ENCODE measurements at regions not wholly inside any gene's neighbourhood (a gene's known extent, or its start where the extent isn't known, plus 50 kb on each side); places are given as distances from the start of the nearest gene placed in this dataset.
"Not testable (repeated sequence)": the region's sequence is repeated elsewhere in the genome, so short reads cannot be mapped to it uniquely, and the experiment has no call there.

DNA sequence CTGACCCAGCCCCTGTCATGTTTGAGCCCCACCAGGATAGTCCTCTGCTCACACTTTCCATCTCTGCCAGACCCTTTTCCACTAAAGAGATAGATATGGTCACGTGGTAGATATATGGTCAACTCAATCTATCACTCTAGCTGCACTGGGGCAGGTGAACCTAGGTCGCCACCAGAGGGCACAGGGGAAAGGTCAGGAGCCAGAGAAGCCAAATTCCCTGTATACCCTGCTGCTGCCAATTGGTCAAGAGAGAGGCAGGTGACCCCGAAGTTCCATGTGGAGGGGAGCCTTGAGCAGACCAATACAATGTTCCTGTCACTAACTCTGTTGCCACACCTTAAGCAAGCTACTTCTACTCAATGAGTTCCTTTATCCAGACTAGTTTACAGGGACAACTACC lies 101.1 kb upstream of the GALNT18 start:
- Histone ChIP-seq H3K27ac (no peak overlapping the region), H3K36me3 (no peaks in the 10 kb centered on the region), H3K27me3 (ENCODE audit: insufficient read depth, low read depth, severe bottlenecking) (no peaks in the 10 kb centered on the region), H3K4me3 (ENCODE audit: low read depth, low read length) (no peak overlapping the region), H3K9me3 (ENCODE audit: severe bottlenecking) (no peaks in the 10 kb centered on the region)
- no peak for DNase-seq
- TF ChIP-seq CTCF (IDR thresholded peaks at IDR 0.05; ENCODE audit: low read depth, low read length) = no peak

DNA sequence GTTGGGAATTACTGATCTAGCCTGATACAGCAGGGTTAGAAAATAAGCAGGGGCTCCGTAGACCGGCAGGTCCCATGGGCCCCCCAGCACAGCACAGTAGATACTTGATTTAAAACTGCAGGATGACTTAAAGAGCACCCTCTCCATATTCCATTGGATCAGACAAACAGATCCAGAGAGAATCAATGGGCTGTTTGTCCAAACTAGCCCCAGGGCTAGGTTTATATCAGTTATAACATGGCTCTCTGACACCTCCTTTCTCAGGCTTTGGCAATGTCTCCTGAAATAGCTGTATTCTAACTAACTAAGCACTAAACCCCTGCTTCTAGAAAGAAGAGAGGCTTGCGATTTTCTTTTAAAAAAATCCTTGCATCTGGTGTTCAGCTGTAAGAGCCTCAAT lies 100.4 kb upstream of the GALNT18 start:
- no peak overlapping the region for H3K27ac ChIP-seq
- no peaks in the 10 kb centered on the region for H3K27me3 ChIP-seq (ENCODE audit: insufficient read depth, low read depth, severe bottlenecking)
- no peaks in the 10 kb centered on the region for H3K36me3 ChIP-seq
- DNase-seq = no peak
- H3K9me3 ChIP-seq (ENCODE audit: severe bottlenecking) = peaks cover 4% of the 10 kb centered on the region
- H3K4me3 ChIP-seq (ENCODE audit: low read depth, low read length) = no peak overlapping the region
- TF ChIP-seq CTCF (IDR thresholded peaks at IDR 0.05; ENCODE audit: low read depth, low read length) = no peak

- Histone ChIP-seq H3K27me3 (ENCODE audit: insufficient read depth, low read depth, severe bottlenecking) (no peaks in the 10 kb centered on the region), H3K36me3 (no peaks in the 10 kb centered on the region), H3K4me3 (ENCODE audit: low read depth, low read length) (no peak overlapping the region), H3K9me3 (ENCODE audit: severe bottlenecking) (peaks cover 10% of the 10 kb centered on the region), H3K27ac (no peak overlapping the region)
- no peak for TF ChIP-seq CTCF (IDR thresholded peaks at IDR 0.05; ENCODE audit: low read depth, low read length)
- DNase-seq = no peak
Measured at GRCh38 chr11:11718511-11718910, 96.7 kb upstream of the GALNT18 start.

- Histone ChIP-seq H3K27ac (no peak overlapping the region), H3K9me3 (ENCODE audit: severe bottlenecking) (peaks cover 10% of the 10 kb centered on the region)
- no peak for TF ChIP-seq CTCF (IDR thresholded peaks at IDR 0.05; ENCODE audit: low read depth, low read length)
Measured at GRCh38 chr11:11717064-11717725, 95.4 kb upstream of the GALNT18 start.

DNA sequence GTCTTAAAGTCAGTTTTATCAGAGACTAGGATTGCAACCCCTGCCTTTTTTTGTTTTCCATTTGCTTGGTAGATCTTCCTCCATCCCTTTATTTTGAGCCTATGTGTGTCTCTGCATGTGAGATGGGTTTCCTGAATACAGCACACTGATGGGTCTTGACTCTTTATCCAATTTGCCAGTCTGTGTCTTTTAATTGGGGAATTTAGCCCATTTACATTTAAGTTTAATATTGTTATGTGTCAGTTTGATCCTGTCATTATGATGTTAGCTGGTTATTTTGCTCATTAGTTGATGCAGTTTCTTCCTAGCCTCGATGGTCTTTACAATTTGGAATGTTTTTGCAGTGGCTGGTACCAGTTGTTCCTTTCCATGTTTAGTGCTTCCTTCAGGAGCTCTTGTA lies 93.3 kb upstream of the GALNT18 start:
- not testable (repeated sequence) for DNase-seq; H3K4me3 ChIP-seq (ENCODE audit: low read depth, low read length); H3K9me3 ChIP-seq (ENCODE audit: severe bottlenecking); H3K27me3 ChIP-seq (ENCODE audit: insufficient read depth, low read depth, severe bottlenecking); H3K27ac ChIP-seq; H3K36me3 ChIP-seq

More at GRCh38 chr11:11717064-11717725, 95.4 kb upstream of the GALNT18 start:
- Histone ChIP-seq H3K4me3 (ENCODE audit: low read depth, low read length) (no peak overlapping the region), H3K36me3 (no peaks in the 10 kb centered on the region), H3K27me3 (ENCODE audit: insufficient read depth, low read depth, severe bottlenecking) (no peaks in the 10 kb centered on the region)
- DNase-seq = no peak

- H3K27me3 ChIP-seq (ENCODE audit: insufficient read depth, low read depth, severe bottlenecking) = no peaks in the 10 kb centered on the region
- no peaks in the 10 kb centered on the region for H3K36me3 ChIP-seq
- DNase-seq = peak; percentile 22
- H3K9me3 ChIP-seq (ENCODE audit: severe bottlenecking) = no peaks in the 10 kb centered on the region
- no peak overlapping the region for H3K4me3 ChIP-seq (ENCODE audit: low read depth, low read length)
- no peak overlapping the region for H3K27ac ChIP-seq
- TF ChIP-seq CTCF (IDR thresholded peaks at IDR 0.05; ENCODE audit: low read depth, low read length) = no peak
Measured at GRCh38 chr11:11710556-11710955, 88.8 kb upstream of the GALNT18 start.
